ENCODE measurements at regions not wholly inside any gene's neighbourhood (a gene's known extent, or its start where the extent isn't known, plus 50 kb on each side); places are given as distances from the start of the nearest gene placed in this dataset.

DNA sequence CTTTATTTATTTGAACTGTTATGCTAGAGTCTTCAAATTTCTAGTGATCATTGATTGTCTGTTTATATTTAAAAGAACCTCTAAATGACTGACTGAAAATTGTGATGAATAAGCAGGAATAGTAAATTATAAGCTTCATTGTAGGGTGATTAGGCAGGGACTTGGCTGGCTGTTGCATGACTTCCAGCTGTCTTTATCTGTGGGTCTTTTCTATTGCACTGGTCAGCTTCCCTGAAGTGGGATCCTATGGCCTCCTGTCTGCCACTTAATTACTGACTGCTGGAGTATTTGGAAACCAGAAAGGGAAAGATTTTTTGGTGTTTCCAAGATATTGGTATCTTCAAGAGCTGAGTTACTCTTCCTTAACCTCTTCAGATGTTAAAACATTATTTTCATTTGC, 123.0 kb upstream of the CCNH start:
- TF ChIP-seq POLR2AphosphoS5 (IDR thresholded peaks at IDR 0.05; ENCODE audit: borderline replicate concordance, low read depth, low read length) (no peak), EZH2 (IDR thresholded peaks at IDR 0.05) (no peak), FOXP2 (optimal IDR thresholded peaks at IDR 0.05; ENCODE audit: control extremely low read depth, extremely low read length, insufficient read depth) (no peak)
